Left lung (tissue), 4 donors: ENCODE measurements at regions not wholly inside any gene's neighbourhood (a gene's known extent, or its start where the extent isn't known, plus 50 kb on each side); places are given as distances from the start of the nearest gene placed in this dataset.

Source experiments
- ATAC-seq: fragments of 200-7000 bp; cut with Tn5 transposase; one replicate; pipeline ENCODE4 v1.9.1; 2020; ENCODE audit warnings: moderate library complexity
- DNase-seq, 4 donors: peaks; one replicate each; pipeline ENCODE4 v3.0.0-alpha.2; 2013 to 2020
- H3K27ac ChIP-seq, 2 donors: fragments of 200-600 bp; sonication (generic) in 1 of 2; one replicate each; pipeline versions ENCODE4 v1.5.0 to v1.8.0; 2020 to 2021
- H3K27me3 ChIP-seq, 2 donors: fragments of 200-600 bp; sonication (generic) in 1 of 2; one replicate each; pipeline versions ENCODE4 v1.5.0 to v1.8.0; 2020 to 2021
- H3K36me3 ChIP-seq, 2 donors: fragments of 200-600 bp; sonication (generic) in 1 of 2; one replicate each; pipeline versions ENCODE4 v1.5.0 to v1.8.0; 2020 to 2021
- H3K4me1 ChIP-seq, 2 donors: fragments of 200-600 bp; one replicate each; pipeline ENCODE4 v1.8.0; 2021
- H3K4me3 ChIP-seq, 2 donors: fragments of 200-600 bp; sonication (generic) in 1 of 2; one replicate each; pipeline versions ENCODE4 v1.5.0 to v1.8.0; 2020 to 2021; ENCODE audit warnings: mild to moderate bottlenecking in 1 of 2
- H3K9me3 ChIP-seq, 2 donors: fragments of 200-600 bp; sonication (generic) in 1 of 2; one replicate each; pipeline versions ENCODE4 v1.5.0 to v1.8.0; 2020 to 2021
- CTCF ChIP-seq, 2 donors: fragments of 200-600 bp; sonication (generic) in 1 of 2; IDR thresholded peaks; one replicate each; pipeline versions ENCODE4 v1.5.0 to v1.8.0; 2021; ENCODE audit warnings: antibody characterized with exemption in 2 of 2
- intact Hi-C, 2 donors: fragments of 100-400 bp; cut with DNase I; formaldehyde crosslinking; loops; one replicate each; pipeline versions ENCODE4 v1.11.2 to v1.14.2; 2022
- donor health status: DM: no; HTN: yes; CAD: no.
- donor health status: DM: no; HTN: no; CAD: no.

- Histone ChIP-seq H3K4me3 (no peak overlapping the region), H3K27me3 (no peaks in the 10 kb centered on the region), H3K4me1 (no peaks in the 10 kb centered on the region), H3K27ac (no peak overlapping the region), H3K36me3 (no peaks in the 10 kb centered on the region), H3K9me3 (no peaks in the 10 kb centered on the region)
- TF ChIP-seq CTCF (IDR thresholded peaks at IDR 0.05) = no peak
- intact Hi-C loops = no loop called here
- no peak for DNase-seq
- no peak for ATAC-seq
These were observed 172.2 kb upstream of the SGCD start for GRCh38 chr5:156154757-156155156.

GRCh38 chr5:156155598-156155997 lies 171.4 kb upstream of the SGCD start:
- DNase-seq (no peak), ATAC-seq (no peak)
- Histone ChIP-seq H3K4me1 (no peaks in the 10 kb centered on the region), H3K36me3 (no peaks in the 10 kb centered on the region), H3K4me3 (no peak overlapping the region), H3K27ac (no peak overlapping the region), H3K9me3 (no peaks in the 10 kb centered on the region), H3K27me3 (no peaks in the 10 kb centered on the region)
- no peak for TF ChIP-seq CTCF (IDR thresholded peaks at IDR 0.05)
- intact Hi-C loops = no loop called here

- DNase-seq (no peak), ATAC-seq (no peak)
- Histone ChIP-seq H3K36me3 (no peaks in the 10 kb centered on the region), H3K4me3 (no peak overlapping the region), H3K27ac (no peak overlapping the region), H3K27me3 (no peaks in the 10 kb centered on the region), H3K9me3 (no peaks in the 10 kb centered on the region), H3K4me1 (no peaks in the 10 kb centered on the region)
- TF ChIP-seq CTCF (IDR thresholded peaks at IDR 0.05) = no peak
- intact Hi-C loops = no loop called here
These were observed 162.7 kb upstream of the SGCD start for GRCh38 chr5:156164306-156164705.

GRCh38 chr5:156169495-156169894 lies 157.5 kb upstream of the SGCD start:
- ATAC-seq = no peak
- no peaks in the 10 kb centered on the region for H3K4me1 ChIP-seq
- no peak overlapping the region for H3K4me3 ChIP-seq
- H3K36me3 ChIP-seq = no peaks in the 10 kb centered on the region
- no peak for TF ChIP-seq CTCF (IDR thresholded peaks at IDR 0.05)
- no peak for DNase-seq
- H3K27me3 ChIP-seq = no peaks in the 10 kb centered on the region
- no peak overlapping the region for H3K27ac ChIP-seq
- intact Hi-C loops = no loop called here
- H3K9me3 ChIP-seq = no peaks in the 10 kb centered on the region

GRCh38 chr5:156170351-156170961 lies 156.5 kb upstream of the SGCD start:
- H3K9me3 ChIP-seq = no peaks in the 10 kb centered on the region
- no peaks in the 10 kb centered on the region for H3K4me1 ChIP-seq
- H3K4me3 ChIP-seq = no peak overlapping the region
- no peaks in the 10 kb centered on the region for H3K36me3 ChIP-seq
- DNase-seq = no peak
- H3K27me3 ChIP-seq = no peaks in the 10 kb centered on the region
- intact Hi-C loops = no loop called here
- no peak for ATAC-seq
- H3K27ac ChIP-seq = no peak overlapping the region
- TF ChIP-seq CTCF (IDR thresholded peaks at IDR 0.05) = no peak
